GM12878 (cell line): ENCODE measurements at regions not wholly inside any gene's neighbourhood (a gene's known extent, or its start where the extent isn't known, plus 50 kb on each side); places are given as distances from the start of the nearest gene placed in this dataset.

Experiments
- ATAC-seq: fragments of 200-7000 bp; cut with Tn5 transposase; 3 replicates; pipeline ENCODE4 v1.9.1; 2020; ENCODE audit warnings: mild to moderate bottlenecking, moderate library complexity
- BruUV-seq: library from RNA; stranded (reverse); fragments of 400-500 nt; replicated peaks from 2 replicates; lab custom pipeline; 2021; lab: Mats Ljungman, UMichigan
- CTCF ChIA-PET: fragments of 300-600 bp; sonication (Branson Sonifier 250); formaldehyde crosslinking; extraction: SDS; loops from one replicate; lab custom pipeline; 2021; ENCODE audit warnings: inconsistent platforms; lab: Yijun Ruan, JAX
- POLR2A ChIA-PET: fragments of 350-600 bp; formaldehyde crosslinking; extraction: SDS; loops from one replicate; lab custom pipeline; 2021; ENCODE audit warnings: inconsistent platforms; lab: Charles Lee
- RAD21 ChIA-PET: fragments of 300-600 bp; sonication (Branson Sonifier 250); formaldehyde crosslinking; loops from one replicate; lab custom pipeline; 2023; ENCODE audit warnings: antibody characterized with exemption; ENCODE audit not compliant: unreplicated experiment; lab: Charles Lee
- SMC1A ChIA-PET: fragments of 300-600 bp; sonication (Branson Sonifier 250); formaldehyde crosslinking; loops from one replicate; lab custom pipeline; 2023; ENCODE audit not compliant: unreplicated experiment, uncharacterized antibody; lab: Charles Lee
- DNase-seq: peaks from one replicate; pipeline ENCODE4 v3.0.0-alpha.2; 2011; ENCODE audit warnings: low read depth, low spot score
- FAIRE-seq: peaks from 3 replicates; lab custom pipeline; 2011; peaks lifted over from hg19 to GRCh38; lab: Jason Lieb, UNC
- H2AFZ ChIP-seq: 2 replicates; pipeline ENCODE4 v1.6.0; 2011; ENCODE audit warnings: low read depth, low read length, control low read depth; ENCODE audit not compliant: control insufficient read depth
- H3K27ac ChIP-seq: 2 replicates; pipeline ENCODE4 v1.5.1; 2011; ENCODE audit warnings: control low read depth; ENCODE audit not compliant: control insufficient read depth, insufficient read depth
- H3K27me3 ChIP-seq, 2 experiments: replicated peaks in 1 of 2; 2 replicates each; pipeline versions ENCODE4 v1.6.0 to v1.6.1; 2011; ENCODE audit warnings: low read length in 1 of 2; ENCODE audit not compliant: control insufficient read depth in 2 of 2, insufficient read depth in 2 of 2
- H3K36me3 ChIP-seq, 2 experiments: 2 replicates each; pipeline ENCODE4 v1.5.1; 2011; ENCODE audit warnings: low read length in 1 of 2; ENCODE audit not compliant: control insufficient read depth in 2 of 2, insufficient read depth in 2 of 2
- H3K4me1 ChIP-seq: 2 replicates; pipeline ENCODE4 v1.6.1; 2011; ENCODE audit warnings: mild to moderate bottlenecking, low read length, moderate library complexity, mixed read lengths; ENCODE audit not compliant: control insufficient read depth, insufficient read depth
- H3K4me2 ChIP-seq: 2 replicates; pipeline ENCODE4 v1.6.0; 2011; ENCODE audit warnings: control low read depth; ENCODE audit not compliant: control insufficient read depth, insufficient read depth
- H3K4me3 ChIP-seq: fragments of 200-600 bp; sonication (generic); 2 replicates; pipeline ENCODE4 v1.5.1; 2016
- H3K79me2 ChIP-seq: 2 replicates; pipeline ENCODE4 v1.6.0; 2011; ENCODE audit warnings: low read length; ENCODE audit not compliant: control insufficient read depth, insufficient read depth
- H3K9ac ChIP-seq: 2 replicates; pipeline ENCODE4 v1.8.0; 2011; ENCODE audit warnings: low read length, control low read depth, mixed read lengths; ENCODE audit not compliant: control insufficient read depth, insufficient read depth
- H3K9me3 ChIP-seq: replicated peaks from 3 replicates; pipeline ENCODE4 v1.5.1; 2011; ENCODE audit warnings: mild to moderate bottlenecking, low read length; ENCODE audit not compliant: control insufficient read depth, insufficient read depth
- H4K20me1 ChIP-seq: 2 replicates; pipeline ENCODE4 v1.6.0; 2011; ENCODE audit not compliant: control insufficient read depth, insufficient read depth
- BHLHE40 ChIP-seq, 2 experiments: fragments of 450-650 bp in 1 of 2; IDR thresholded peaks; 2 replicates each; pipeline ENCODE4 v1.6.1; 2011 to 2017; ENCODE audit warnings: low read depth in 2 of 2, borderline replicate concordance in 1 of 2, improper control_type of control experiment in 1 of 2, low read length in 1 of 2, mild to moderate bottlenecking in 1 of 2
- BRCA1 ChIP-seq: IDR thresholded peaks from 2 replicates; pipeline ENCODE4 v1.6.1; 2011; ENCODE audit warnings: low read depth, low read length, improper control_type of control experiment
- CBX5 ChIP-seq: sonication (generic); IDR thresholded peaks from 2 replicates; pipeline ENCODE4 v1.6.1; 2016; ENCODE audit warnings: low read depth, moderate library complexity, mild to moderate bottlenecking, inconsistent platforms
- EGR1 ChIP-seq, 2 experiments: IDR thresholded peaks; 1 replicate in 1 of 2; 2 replicates in 1 of 2; pipeline ENCODE4 v1.6.1; 2011 to 2012; ENCODE audit warnings: low read depth in 2 of 2, low read length in 2 of 2, borderline replicate concordance in 1 of 2, mild to moderate bottlenecking in 1 of 2, moderate library complexity in 1 of 2
- GABPA ChIP-seq: IDR thresholded peaks from 2 replicates; pipeline ENCODE4 v1.6.1; 2014; ENCODE audit warnings: antibody characterized with exemption, low read depth, mild to moderate bottlenecking, inconsistent platforms
- IKZF1 ChIP-seq: fragments of 450-650 bp; conservative IDR thresholded peaks from 2 replicates; pipeline ENCODE4 v1.6.1; 2017; ENCODE audit warnings: antibody characterized with exemption, mild to moderate bottlenecking
- KAT2A ChIP-seq: conservative IDR thresholded peaks from 2 replicates; pipeline ENCODE4 v1.6.1; 2011; ENCODE audit warnings: low read depth, low read length; ENCODE audit not compliant: control insufficient read depth
- NR2F1 ChIP-seq: fragments of 450-650 bp; conservative IDR thresholded peaks from 2 replicates; pipeline ENCODE4 v1.6.1; 2017; ENCODE audit warnings: mild to moderate bottlenecking
- PAX5 ChIP-seq: IDR thresholded peaks from 2 replicates; pipeline ENCODE4 v1.6.1; 2011; ENCODE audit warnings: low read depth, low read length, borderline replicate concordance
- POLR2AphosphoS2 ChIP-seq: IDR thresholded peaks from 2 replicates; pipeline ENCODE4 v1.6.1; 2011; ENCODE audit warnings: low read depth, mild to moderate bottlenecking, low read length, improper control_type of control experiment, moderate library complexity
- SMC3 ChIP-seq: IDR thresholded peaks from 2 replicates; pipeline ENCODE4 v1.6.1; 2011; ENCODE audit warnings: low read length, improper control_type of control experiment, borderline replicate concordance
- SREBF1 ChIP-seq: IDR thresholded peaks from 2 replicates; pipeline ENCODE4 v1.6.1; 2012; ENCODE audit warnings: mild to moderate bottlenecking, low read length
- STAT1 ChIP-seq: fragments of 450-650 bp; conservative IDR thresholded peaks from 2 replicates; pipeline ENCODE4 v1.6.1; 2014; ENCODE audit warnings: antibody characterized with exemption, mild to moderate bottlenecking
- STAT3 ChIP-seq: IDR thresholded peaks from 2 replicates; pipeline ENCODE4 v1.6.1; 2011; ENCODE audit warnings: low read depth, low read length, improper control_type of control experiment
- ZSCAN29 ChIP-seq: fragments of 450-650 bp; IDR thresholded peaks from 2 replicates; pipeline ENCODE4 v1.6.1; 2017; ENCODE audit warnings: mild to moderate bottlenecking, moderate library complexity
- WGBS: methylation state at CpG from one replicate; pipeline ENCODE4 v1.1.6; 2016; ENCODE audit warnings: low lambda C conversion rate; ENCODE audit not compliant: insufficient replicate concordance, insufficient coverage; ENCODE audit errors: missing lambda C conversion rate; 5-methylcytosine and 5-hydroxymethylcytosine counted together
- in situ Hi-C: fragments of 300-500 bp; cut with MboI; formaldehyde crosslinking; loops from 9 replicates; pipeline ENCODE4 v1.14.3; 2018; ENCODE audit warnings: mixed read lengths
- intact Hi-C: fragments of 100-400 bp; cut with micrococcal nuclease; formaldehyde crosslinking; loops from one replicate; pipeline ENCODE4 v1.14.2; 2022; ENCODE audit not compliant: unreplicated experiment
- TF ChIP-seq, protein P1 (sequence below), 3 experiments: IDR thresholded peaks in 2 of 3; conservative IDR thresholded peaks in 1 of 3; 2 replicates each; pipeline ENCODE4 v1.5.1; 2011; ENCODE audit warnings: low read depth in 3 of 3, low read length in 3 of 3, mild to moderate bottlenecking in 3 of 3, control low read depth in 2 of 3, moderate library complexity in 2 of 3, inconsistent platforms in 1 of 3, mixed read lengths in 1 of 3; ENCODE audit not compliant: control insufficient read depth in 2 of 3, insufficient read depth in 1 of 3; ENCODE audit errors: extremely low read depth in 1 of 3
- TF ChIP-seq, protein P2 (sequence below): fragments of 450-650 bp; formaldehyde crosslinking; IDR thresholded peaks from 2 replicates; pipeline ENCODE4 v1.5.0; 2022; ENCODE audit warnings: mild to moderate bottlenecking, missing genetic modification characterization

DNA sequence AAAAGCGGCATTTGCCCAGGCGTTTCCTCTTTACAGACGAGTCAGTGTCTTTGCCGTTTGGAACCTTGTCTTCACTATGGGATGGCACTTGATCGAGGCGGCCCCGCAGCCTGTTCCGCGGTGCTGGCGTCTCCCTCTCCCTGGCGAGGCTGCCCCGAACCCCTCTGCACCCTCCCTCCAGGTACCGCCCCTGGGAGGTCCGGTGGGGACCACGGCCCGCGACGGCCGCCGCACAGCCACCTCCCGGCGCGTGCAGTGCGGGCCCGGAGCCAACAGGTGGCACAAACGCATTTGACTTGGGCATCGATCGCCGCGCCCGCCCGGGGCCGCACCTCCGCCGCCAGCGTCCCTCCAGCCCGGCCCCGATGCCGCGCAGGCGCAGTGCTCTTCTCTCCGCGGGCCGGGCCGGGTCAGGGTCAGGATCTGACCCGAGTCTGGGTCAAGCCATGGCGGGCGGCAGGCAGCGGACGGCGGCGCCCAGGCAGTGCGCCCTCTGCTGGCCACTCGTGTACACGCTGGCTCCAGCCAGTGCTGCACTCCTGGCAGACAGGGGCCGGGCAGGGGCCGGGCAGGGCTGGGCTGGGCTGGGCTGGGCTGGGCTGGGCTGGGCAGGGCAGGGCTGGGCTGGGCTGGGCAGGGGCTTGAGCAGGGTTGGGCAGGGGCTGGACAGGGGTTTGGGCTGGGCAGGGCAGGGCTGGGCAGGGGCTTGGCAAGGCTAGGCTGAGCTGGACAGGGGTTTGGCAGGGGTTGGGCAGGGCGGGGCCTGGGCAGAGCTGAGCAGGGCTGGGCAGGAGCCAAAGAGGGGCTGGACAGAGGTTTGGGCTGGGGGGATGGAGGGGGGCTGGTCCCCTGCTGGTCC is 155.8 kb upstream of the IRX4 start:
- Histone ChIP-seq H2AFZ (peak overlapping the region; percentile 75), H3K9ac (no peak overlapping the region), H3K9me3 (no peaks in the 10 kb centered on the region), H3K36me3 (no peaks in the 10 kb centered on the region), H3K4me1 (no peaks in the 10 kb centered on the region), H3K79me2 (no peaks in the 10 kb centered on the region), H3K27me3 (no peaks in the 10 kb centered on the region), H3K4me3 (peak overlapping the region; percentile 63; the same call in 1 of the 2 replicates), H4K20me1 (no peaks in the 10 kb centered on the region), H3K4me2 (peak overlapping the region; percentile 79), H3K27ac (no peak overlapping the region)
- RAD21 ChIA-PET, result interaction anchor here (1.2 kb wide), 1 partner anchor 275 kb away, joined by 3 read pairs; no protein-coding TSS in a partner anchor
- no peak for FAIRE-seq
- in situ Hi-C loops (no loop called here), intact Hi-C loops (loop anchor here (2.0 kb wide), 1 partner anchor 276 kb away; no protein-coding TSS in a partner anchor)
- POLR2A ChIA-PET, result no interaction called here
- CTCF ChIA-PET, result interaction anchor here (1.1 to 2.3 kb wide), 3 partner anchors 275 to 370 kb away, joined by 6 to 18 read pairs (median 12); no protein-coding TSS in a partner anchor
- no peak for DNase-seq
- no TSS peak for BruUV-seq
- ATAC-seq, result peak; percentile 100
- SMC1A ChIA-PET, result no interaction called here
- 8% methylated on average over 25 of the region's 58 CpGs for WGBS
- TF ChIP-seq BRCA1, result no peak
- TF ChIP-seq EGR1 (IDR thresholded peaks at IDR 0.05; ENCODE audit: borderline replicate concordance in 1 of 2, low read depth in 2 of 2, low read length in 2 of 2), result no peak
- TF ChIP-seq BHLHE40 (IDR thresholded peaks at IDR 0.05; ENCODE audit: borderline replicate concordance in 1 of 2, low read depth in 2 of 2, low read length in 1 of 2), result peak; percentile 31 to 70; a peak in 2 of 4 replicates
- peak; percentile 63 for TF ChIP-seq IKZF1
- no peak for TF ChIP-seq SREBF1
- TF ChIP-seq NR2F1, result peak; percentile 89
- no peak for TF ChIP-seq STAT3
- TF ChIP-seq, protein P1, sequence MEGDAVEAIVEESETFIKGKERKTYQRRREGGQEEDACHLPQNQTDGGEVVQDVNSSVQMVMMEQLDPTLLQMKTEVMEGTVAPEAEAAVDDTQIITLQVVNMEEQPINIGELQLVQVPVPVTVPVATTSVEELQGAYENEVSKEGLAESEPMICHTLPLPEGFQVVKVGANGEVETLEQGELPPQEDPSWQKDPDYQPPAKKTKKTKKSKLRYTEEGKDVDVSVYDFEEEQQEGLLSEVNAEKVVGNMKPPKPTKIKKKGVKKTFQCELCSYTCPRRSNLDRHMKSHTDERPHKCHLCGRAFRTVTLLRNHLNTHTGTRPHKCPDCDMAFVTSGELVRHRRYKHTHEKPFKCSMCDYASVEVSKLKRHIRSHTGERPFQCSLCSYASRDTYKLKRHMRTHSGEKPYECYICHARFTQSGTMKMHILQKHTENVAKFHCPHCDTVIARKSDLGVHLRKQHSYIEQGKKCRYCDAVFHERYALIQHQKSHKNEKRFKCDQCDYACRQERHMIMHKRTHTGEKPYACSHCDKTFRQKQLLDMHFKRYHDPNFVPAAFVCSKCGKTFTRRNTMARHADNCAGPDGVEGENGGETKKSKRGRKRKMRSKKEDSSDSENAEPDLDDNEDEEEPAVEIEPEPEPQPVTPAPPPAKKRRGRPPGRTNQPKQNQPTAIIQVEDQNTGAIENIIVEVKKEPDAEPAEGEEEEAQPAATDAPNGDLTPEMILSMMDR (IDR thresholded peaks at IDR 0.05 in 2 of 3, conservative IDR thresholded peaks at IDR 0.05 in 1 of 3; ENCODE audit: control insufficient read depth in 2 of 3, extremely low read depth in 1 of 3, insufficient read depth in 1 of 3, low read depth in 3 of 3, low read length in 3 of 3), result peak; percentile 52 to 78 (median 75)
- TF ChIP-seq SMC3, result peak; percentile 39
- TF ChIP-seq KAT2A, result no peak
- no peak for TF ChIP-seq PAX5
- no peak for TF ChIP-seq POLR2AphosphoS2
- no peak for TF ChIP-seq CBX5
- TF ChIP-seq GABPA, result no peak
- TF ChIP-seq, protein P2, sequence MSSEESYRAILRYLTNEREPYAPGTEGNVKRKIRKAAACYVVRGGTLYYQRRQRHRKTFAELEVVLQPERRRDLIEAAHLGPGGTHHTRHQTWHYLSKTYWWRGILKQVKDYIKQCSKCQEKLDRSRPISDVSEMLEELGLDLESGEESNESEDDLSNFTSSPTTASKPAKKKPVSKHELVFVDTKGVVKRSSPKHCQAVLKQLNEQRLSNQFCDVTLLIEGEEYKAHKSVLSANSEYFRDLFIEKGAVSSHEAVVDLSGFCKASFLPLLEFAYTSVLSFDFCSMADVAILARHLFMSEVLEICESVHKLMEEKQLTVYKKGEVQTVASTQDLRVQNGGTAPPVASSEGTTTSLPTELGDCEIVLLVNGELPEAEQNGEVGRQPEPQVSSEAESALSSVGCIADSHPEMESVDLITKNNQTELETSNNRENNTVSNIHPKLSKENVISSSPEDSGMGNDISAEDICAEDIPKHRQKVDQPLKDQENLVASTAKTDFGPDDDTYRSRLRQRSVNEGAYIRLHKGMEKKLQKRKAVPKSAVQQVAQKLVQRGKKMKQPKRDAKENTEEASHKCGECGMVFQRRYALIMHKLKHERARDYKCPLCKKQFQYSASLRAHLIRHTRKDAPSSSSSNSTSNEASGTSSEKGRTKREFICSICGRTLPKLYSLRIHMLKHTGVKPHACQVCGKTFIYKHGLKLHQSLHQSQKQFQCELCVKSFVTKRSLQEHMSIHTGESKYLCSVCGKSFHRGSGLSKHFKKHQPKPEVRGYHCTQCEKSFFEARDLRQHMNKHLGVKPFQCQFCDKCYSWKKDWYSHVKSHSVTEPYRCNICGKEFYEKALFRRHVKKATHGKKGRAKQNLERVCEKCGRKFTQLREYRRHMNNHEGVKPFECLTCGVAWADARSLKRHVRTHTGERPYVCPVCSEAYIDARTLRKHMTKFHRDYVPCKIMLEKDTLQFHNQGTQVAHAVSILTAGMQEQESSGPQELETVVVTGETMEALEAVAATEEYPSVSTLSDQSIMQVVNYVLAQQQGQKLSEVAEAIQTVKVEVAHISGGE (CRISPR knock-in tag), result no peak
- TF ChIP-seq STAT1, result no peak
- TF ChIP-seq ZSCAN29, result no peak
